HG03097 (cell line): ENCODE measurements at regions not wholly inside any gene's neighbourhood (a gene's known extent, or its start where the extent isn't known, plus 50 kb on each side); places are given as distances from the start of the nearest gene placed in this dataset.
"Not testable (repeated sequence)": the region's sequence is repeated elsewhere in the genome, so short reads cannot be mapped to it uniquely, and the experiment has no call there.

Source experiments
- ATAC-seq: cut with Tn5 transposase; IDR thresholded peaks from one replicate; pipeline ENCODE4 v1.9.1; 2021; ENCODE audit not compliant: unreplicated experiment, low FRiP score

DNA sequence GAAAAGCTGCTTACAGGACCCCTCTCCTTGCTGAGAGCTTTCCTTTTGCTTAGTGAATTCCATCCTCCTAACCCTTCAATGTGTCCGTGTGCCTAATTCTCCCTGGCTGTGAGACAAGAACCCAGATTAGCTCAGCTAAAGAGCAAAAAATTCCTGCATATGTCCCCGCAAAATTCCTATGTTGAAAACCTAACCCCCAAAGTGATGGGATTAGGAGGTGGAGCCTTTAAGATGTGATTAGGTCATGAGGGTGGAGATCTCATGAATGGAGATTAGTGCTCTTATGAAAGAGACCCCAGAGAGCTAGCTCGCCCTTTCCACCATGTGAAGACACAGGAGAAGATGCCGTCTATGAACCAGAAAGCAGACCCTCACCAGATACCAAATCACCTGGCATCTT lies 503.0 kb upstream of the DIAPH2 start:
- ATAC-seq: no peak

DNA sequence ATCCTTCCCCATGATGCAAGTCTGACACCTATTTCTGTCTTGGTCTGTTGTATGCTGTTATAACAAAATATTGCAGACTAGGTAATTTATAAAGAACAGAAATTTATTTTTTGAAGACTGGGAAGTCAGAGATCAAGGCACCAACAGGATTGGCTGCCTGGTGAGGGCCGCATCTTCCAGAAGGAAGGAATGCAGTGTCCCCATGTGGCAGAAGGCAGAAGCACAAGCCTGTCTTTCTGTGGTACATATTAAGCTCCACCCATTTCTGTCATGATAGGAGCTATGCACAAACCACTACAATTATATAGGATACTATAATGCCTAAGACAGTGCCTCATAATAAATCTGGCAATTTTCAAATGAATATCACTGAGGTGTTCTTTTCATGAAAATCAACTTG lies 502.3 kb upstream of the DIAPH2 start:
- no peak for ATAC-seq

DNA sequence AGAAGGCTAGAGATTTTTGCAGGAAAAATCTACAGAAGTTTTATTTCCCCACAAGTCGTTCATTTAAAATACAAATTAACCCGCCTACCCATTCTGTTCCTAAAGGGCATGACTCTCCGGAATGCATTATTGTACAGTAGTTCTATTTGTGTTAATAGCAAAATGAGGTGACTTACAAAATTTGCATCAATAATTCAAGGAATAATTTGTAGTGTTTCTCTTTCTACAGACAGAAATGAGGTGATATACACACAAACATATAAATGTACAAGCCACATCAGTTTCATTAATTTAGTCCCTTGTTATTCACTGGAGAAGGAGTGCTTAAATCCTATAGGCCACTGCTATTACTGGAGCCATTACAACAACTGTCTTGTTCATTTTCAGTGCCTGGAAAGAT lies 501.3 kb upstream of the DIAPH2 start:
- ATAC-seq: no peak

DNA sequence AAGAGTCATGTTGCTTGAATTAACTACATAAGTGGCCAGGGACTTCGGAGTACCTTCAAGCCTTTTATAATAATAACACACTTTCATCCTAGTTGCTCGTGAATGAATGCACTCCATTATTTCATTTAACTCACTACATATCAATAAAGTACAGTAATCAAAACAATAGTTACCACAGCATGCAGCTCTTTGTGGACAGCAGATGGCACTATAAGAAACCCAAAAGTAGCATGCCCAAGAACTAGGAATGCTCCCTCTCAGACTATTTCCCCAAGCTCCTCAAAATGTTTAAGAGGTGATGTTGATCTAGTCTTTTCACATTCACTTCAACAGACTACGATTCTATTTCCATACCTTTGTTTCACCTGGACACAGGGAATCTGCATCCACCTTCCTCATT lies 500.8 kb upstream of the DIAPH2 start:
- ATAC-seq: no peak

DNA sequence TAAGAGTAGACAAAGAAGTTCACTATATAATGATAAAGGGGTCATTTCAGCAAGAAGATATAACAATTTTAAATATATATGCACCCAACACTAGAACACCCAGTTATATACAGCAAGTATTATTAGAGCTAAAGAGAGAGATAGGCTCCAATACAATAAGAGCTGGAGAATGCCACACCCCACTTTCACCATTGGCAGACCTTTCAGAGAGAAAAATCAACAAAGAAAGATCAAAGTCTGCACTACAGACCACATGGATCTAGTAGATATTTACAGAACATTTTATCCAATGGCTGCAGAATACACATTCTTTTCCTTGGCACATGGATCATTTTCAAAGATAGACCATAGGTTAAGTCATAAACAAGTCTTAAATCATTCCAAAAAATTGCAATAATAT lies 479.7 kb upstream of the DIAPH2 start:
- ATAC-seq: no peak

DNA sequence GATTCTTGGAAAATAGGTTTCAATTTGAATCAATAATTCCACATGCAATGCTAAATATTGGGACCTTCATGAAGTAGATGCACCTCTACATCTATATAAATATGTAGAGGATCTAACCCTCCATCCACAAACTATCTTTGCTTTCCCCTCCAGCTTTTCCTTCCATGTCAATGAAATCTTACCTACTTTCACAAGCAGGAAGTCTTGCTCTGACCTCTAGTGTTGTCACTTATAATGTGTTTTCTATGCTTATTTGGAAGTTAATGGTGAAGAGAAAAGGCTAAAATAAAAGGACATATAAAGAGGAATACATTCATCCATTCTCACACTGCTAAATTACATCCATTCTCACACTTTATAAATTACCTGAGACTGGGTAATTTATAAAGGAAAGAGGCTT lies 472.7 kb upstream of the DIAPH2 start:
- ATAC-seq: no peak

DNA sequence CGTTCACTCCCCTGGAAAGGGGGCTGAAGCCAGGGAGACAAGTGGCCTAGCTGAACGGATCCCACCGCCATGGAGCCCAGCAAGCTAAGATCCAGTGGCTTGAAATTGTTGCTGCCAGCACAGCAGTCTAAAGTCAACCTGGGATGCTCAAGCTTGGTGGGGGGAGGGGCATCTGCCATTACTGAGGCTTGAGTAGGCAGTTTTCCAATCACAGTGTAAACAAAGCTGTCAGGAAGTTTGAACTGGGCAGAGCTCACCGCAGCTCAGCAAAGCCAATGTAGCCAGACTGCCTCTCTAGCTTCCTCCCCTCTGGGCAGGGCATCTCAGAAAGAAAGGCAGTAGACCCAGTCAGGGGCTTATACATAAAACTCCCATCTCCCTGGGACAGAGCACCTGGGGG lies 470.0 kb upstream of the DIAPH2 start:
- ATAC-seq: not testable (repeated sequence)

DNA sequence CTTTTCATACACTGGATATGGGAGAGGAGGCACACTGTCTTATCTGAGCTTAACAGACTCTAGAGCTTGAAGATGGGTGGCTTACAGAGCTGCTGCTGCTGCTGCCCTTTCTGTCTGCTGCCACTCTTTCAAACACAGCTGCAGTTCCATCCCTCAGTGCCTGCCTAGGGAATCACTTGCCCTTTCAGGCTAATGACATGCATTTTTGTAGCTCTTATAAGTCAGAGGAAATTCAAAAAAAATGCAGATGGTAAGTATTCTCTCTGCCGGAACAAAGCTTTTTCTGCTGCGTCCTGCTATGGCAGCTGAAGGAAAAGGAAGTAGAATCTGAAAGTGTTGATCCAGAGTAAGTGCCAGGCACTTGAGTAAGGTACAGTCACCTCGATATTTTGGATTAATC lies 460.4 kb upstream of the DIAPH2 start:
- no peak for ATAC-seq

DNA sequence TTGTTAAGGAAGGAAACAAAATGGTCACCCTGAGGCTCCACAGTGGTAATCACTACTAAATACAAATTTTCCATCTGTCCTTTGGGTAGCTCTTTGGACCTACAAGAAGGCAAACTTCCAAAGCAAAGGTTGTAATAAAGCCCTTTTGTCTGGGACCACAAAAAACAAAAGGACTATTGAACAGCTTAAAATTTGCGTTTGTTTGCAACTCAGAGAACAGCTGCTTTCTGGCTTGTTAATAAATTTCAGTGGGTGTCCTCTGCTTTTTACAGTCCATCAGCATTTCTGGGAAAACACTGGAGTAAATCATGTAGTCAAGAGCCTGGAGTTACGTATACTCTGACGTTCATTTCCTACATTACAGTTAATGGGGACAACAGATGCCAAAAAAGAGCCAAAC lies 439.7 kb upstream of the DIAPH2 start:
- ATAC-seq: no peak

DNA sequence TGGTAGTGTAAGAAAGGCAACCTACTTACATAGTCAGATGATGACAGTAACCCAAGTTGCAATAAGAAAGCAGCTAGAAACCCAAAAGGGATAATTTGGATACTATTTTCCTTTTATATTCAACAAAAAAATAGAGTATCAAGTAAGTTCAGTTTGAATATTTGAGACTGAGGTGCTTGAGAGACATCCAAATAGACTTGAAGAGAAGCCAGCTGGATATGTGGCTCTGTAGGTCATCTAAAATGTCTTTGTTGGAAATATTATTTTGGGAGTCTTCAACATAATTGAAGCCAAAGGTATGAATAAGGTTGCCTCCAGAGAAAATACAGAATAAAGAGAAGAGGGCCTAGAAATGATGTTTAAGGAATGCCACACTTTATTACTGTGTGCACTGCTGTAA lies 438.2 kb upstream of the DIAPH2 start:
- ATAC-seq: no peak
